Natural killer cell (primary cell): ENCODE measurements at regions not wholly inside any gene's neighbourhood (a gene's known extent, or its start where the extent isn't known, plus 50 kb on each side); places are given as distances from the start of the nearest gene placed in this dataset.

Experiments used
- ATAC-seq, 3 donors: fragments of 150-1000 bp in 2 of 3; fragments of 200-7000 bp in 1 of 3; cut with Tn5 transposase; 1 replicate in 1 of 3; 2 replicates in 2 of 3; pipeline ENCODE4 v1.10.0; 2021; ENCODE audit warnings: mild to moderate bottlenecking in 2 of 3, moderate library complexity in 2 of 3
- DNase-seq, 2 donors: peaks; one replicate each; pipeline versions ENCODE4 v3.0.0 to v3.0.0-alpha.2; 2013 to 2021; ENCODE audit warnings: mixed read lengths in 1 of 2
- H3K27ac ChIP-seq: one replicate; pipeline ENCODE4 v1.5.1; 2013; ENCODE audit warnings: mild to moderate bottlenecking, low read length
- H3K27me3 ChIP-seq: one replicate; pipeline ENCODE4 v1.6.1; 2013; ENCODE audit warnings: low read length; ENCODE audit not compliant: control insufficient read depth, insufficient read depth
- H3K36me3 ChIP-seq: one replicate; pipeline ENCODE4 v1.6.1; 2013; ENCODE audit warnings: low read length; ENCODE audit not compliant: control insufficient read depth, insufficient read depth
- H3K4me1 ChIP-seq: one replicate; pipeline ENCODE4 v1.6.1; 2013; ENCODE audit warnings: low read length; ENCODE audit not compliant: control insufficient read depth, insufficient read depth
- H3K4me3 ChIP-seq: one replicate; pipeline ENCODE4 v1.5.1; 2013; ENCODE audit warnings: low read length
- H3K9me3 ChIP-seq: one replicate; pipeline ENCODE4 v1.6.1; 2013; ENCODE audit warnings: low read length; ENCODE audit not compliant: control insufficient read depth, insufficient read depth
- H3K27ac Mint-ChIP-seq, 2 donors: one replicate each; pipeline ENCODE4 v1.8.0; 2022; ENCODE audit warnings: mild to moderate bottlenecking in 2 of 2, mixed read lengths in 2 of 2, moderate library complexity in 1 of 2
- H3K27me3 Mint-ChIP-seq, 2 donors: one replicate each; pipeline ENCODE4 v1.8.0; 2022; ENCODE audit warnings: low read depth in 2 of 2, mixed read lengths in 2 of 2
- H3K36me3 Mint-ChIP-seq: one replicate; pipeline ENCODE4 v1.8.0; 2022; ENCODE audit warnings: mixed read lengths
- H3K4me1 Mint-ChIP-seq, 2 donors: one replicate each; pipeline ENCODE4 v1.8.0; 2022; ENCODE audit warnings: mixed read lengths in 2 of 2
- H3K4me3 Mint-ChIP-seq: one replicate; pipeline ENCODE4 v1.8.0; 2022; ENCODE audit warnings: mild to moderate bottlenecking, moderate library complexity, mixed read lengths
- H3K9me3 Mint-ChIP-seq, 2 donors: one replicate each; pipeline ENCODE4 v1.8.0; 2022; ENCODE audit warnings: mixed read lengths in 2 of 2
- WGBS: methylation state at CpG from one replicate; pipeline ENCODE4 v1.1.7; 2013; ENCODE audit warnings: missing lambda C conversion rate; ENCODE audit not compliant: insufficient coverage; 5-methylcytosine and 5-hydroxymethylcytosine counted together
- intact Hi-C: fragments of 100-400 bp; cut with micrococcal nuclease; formaldehyde crosslinking; loops from one replicate; pipeline ENCODE4 v1.14.2; 2022
- TF ChIP-seq, protein P1 (sequence below): fragments of 200-600 bp; IDR thresholded peaks from one replicate; pipeline ENCODE4 v1.8.0; 2022; ENCODE audit warnings: antibody characterized with exemption

DNA sequence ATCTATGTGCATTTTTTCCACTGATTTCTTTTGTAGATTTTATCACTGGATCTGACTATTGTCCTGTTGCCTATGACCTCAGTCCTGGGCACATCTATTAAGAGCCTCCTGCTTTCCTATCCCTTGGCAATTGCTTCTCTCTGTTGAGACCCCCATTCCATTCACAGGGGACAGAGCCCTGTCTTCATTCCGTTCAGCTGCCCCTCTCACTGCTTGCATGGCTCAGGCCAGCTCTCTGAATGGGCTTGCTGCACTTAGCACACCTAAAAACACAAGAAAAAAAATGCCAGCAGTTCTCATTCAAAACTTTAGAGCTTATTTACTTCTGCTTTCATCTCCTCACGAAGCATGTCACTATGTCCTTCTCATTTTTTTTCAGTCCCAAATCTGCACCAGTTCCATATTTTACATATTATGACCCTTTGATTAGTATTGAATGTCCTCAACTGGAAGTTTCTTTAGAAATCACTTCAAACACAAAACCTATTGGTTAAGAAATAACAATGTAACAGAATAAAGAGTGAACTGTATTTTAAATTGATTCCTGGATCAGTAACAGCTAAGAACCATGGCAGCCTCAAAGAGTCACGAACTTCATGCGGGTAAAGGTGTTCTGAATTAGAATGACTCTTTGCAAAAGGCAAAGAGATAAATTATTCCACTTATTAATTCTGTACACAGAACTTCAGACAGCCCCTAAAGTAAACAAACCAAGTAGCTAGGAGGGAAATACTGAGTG is 616.5 kb downstream of the C6orf118 start:
- TF ChIP-seq, protein P1, sequence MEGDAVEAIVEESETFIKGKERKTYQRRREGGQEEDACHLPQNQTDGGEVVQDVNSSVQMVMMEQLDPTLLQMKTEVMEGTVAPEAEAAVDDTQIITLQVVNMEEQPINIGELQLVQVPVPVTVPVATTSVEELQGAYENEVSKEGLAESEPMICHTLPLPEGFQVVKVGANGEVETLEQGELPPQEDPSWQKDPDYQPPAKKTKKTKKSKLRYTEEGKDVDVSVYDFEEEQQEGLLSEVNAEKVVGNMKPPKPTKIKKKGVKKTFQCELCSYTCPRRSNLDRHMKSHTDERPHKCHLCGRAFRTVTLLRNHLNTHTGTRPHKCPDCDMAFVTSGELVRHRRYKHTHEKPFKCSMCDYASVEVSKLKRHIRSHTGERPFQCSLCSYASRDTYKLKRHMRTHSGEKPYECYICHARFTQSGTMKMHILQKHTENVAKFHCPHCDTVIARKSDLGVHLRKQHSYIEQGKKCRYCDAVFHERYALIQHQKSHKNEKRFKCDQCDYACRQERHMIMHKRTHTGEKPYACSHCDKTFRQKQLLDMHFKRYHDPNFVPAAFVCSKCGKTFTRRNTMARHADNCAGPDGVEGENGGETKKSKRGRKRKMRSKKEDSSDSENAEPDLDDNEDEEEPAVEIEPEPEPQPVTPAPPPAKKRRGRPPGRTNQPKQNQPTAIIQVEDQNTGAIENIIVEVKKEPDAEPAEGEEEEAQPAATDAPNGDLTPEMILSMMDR: no peak
- no peaks in the 10 kb centered on the region for H3K27me3 ChIP-seq
- H3K4me1 Mint-ChIP-seq: no peaks in the 10 kb centered on the region
- ATAC-seq (no peak), DNase-seq (no peak)
- 41% methylated on average over 2 of the region's 4 CpGs for WGBS
- H3K4me1 ChIP-seq: no peaks in the 10 kb centered on the region
- intact Hi-C loops: no loop called here
- no peak overlapping the region for H3K27ac Mint-ChIP-seq
- H3K4me3 Mint-ChIP-seq: no peak overlapping the region
- no peak overlapping the region for H3K27ac ChIP-seq
- peaks cover 4% of the 10 kb centered on the region for H3K9me3 ChIP-seq
- H3K9me3 Mint-ChIP-seq: peaks cover 8 to 18% of the 10 kb centered on the region in 2 donors
- H3K36me3 ChIP-seq: no peaks in the 10 kb centered on the region
- no peaks in the 10 kb centered on the region for H3K36me3 Mint-ChIP-seq
- no peaks in the 10 kb centered on the region for H3K27me3 Mint-ChIP-seq
- H3K4me3 ChIP-seq: no peak overlapping the region

GRCh38 chr6:164690702-164691500 is 618.5 kb downstream of the C6orf118 start:
- DNase-seq (no peak), ATAC-seq (no peak)
- H3K4me3 Mint-ChIP-seq: no peak overlapping the region
- Histone ChIP-seq H3K36me3 (no peaks in the 10 kb centered on the region), H3K4me3 (no peak overlapping the region), H3K27me3 (no peaks in the 10 kb centered on the region), H3K9me3 (peaks cover 4% of the 10 kb centered on the region), H3K4me1 (no peaks in the 10 kb centered on the region), H3K27ac (no peak overlapping the region)
- TF ChIP-seq, protein P1: no peak
- no peak overlapping the region for H3K27ac Mint-ChIP-seq
- H3K9me3 Mint-ChIP-seq: peaks cover 10 to 15% of the 10 kb centered on the region in 2 donors
- no peaks in the 10 kb centered on the region for H3K4me1 Mint-ChIP-seq
- WGBS: 75% methylated on average over 5 of the region's 6 CpGs
- intact Hi-C loops: no loop called here
- no peaks in the 10 kb centered on the region for H3K27me3 Mint-ChIP-seq
- no peaks in the 10 kb centered on the region for H3K36me3 Mint-ChIP-seq

GRCh38 chr6:164690241-164690640 is 619.2 kb downstream of the C6orf118 start:
- Mint-ChIP-seq H3K27ac (no peak overlapping the region), H3K27me3 (no peaks in the 10 kb centered on the region), H3K9me3 (peaks cover 12 to 17% of the 10 kb centered on the region in 2 donors), H3K36me3 (no peaks in the 10 kb centered on the region), H3K4me3 (no peak overlapping the region), H3K4me1 (no peaks in the 10 kb centered on the region)
- DNase-seq (no peak), ATAC-seq (no peak)
- peaks cover 4% of the 10 kb centered on the region for H3K9me3 ChIP-seq
- no peak overlapping the region for H3K4me3 ChIP-seq
- no peaks in the 10 kb centered on the region for H3K27me3 ChIP-seq
- 89% methylated on average over 5 of the region's 5 CpGs for WGBS
- intact Hi-C loops: no loop called here
- TF ChIP-seq, protein P1: no peak
- H3K4me1 ChIP-seq: no peaks in the 10 kb centered on the region
- no peak overlapping the region for H3K27ac ChIP-seq
- H3K36me3 ChIP-seq: no peaks in the 10 kb centered on the region
